IMR-90 (cell line): ENCODE measurements at regions not wholly inside any gene's neighbourhood (a gene's known extent, or its start where the extent isn't known, plus 50 kb on each side); places are given as distances from the start of the nearest gene placed in this dataset.

Source experiments
- ATAC-seq: fragments of 200-7000 bp; cut with Tn5 transposase; 2 replicates; pipeline ENCODE4 v1.9.1; 2020; ENCODE audit warnings: low read depth, mild to moderate bottlenecking, moderate library complexity
- BruUV-seq: library from RNA; stranded (reverse); fragments of 400-500 nt; replicated peaks from 2 replicates; lab custom pipeline; 2021; lab: Mats Ljungman, UMichigan
- CTCF ChIA-PET: fragments of 300-600 bp; formaldehyde crosslinking; extraction: SDS; loops from one replicate; lab custom pipeline; 2021; ENCODE audit warnings: antibody characterized with exemption; lab: Yijun Ruan, JAX
- POLR2A ChIA-PET: fragments of 300-600 bp; sonication (Branson Sonifier 250); formaldehyde crosslinking; loops from one replicate; lab custom pipeline; 2022; ENCODE audit warnings: antibody characterized with exemption; ENCODE audit not compliant: unreplicated experiment; lab: Charles Lee
- DNase-seq: peaks from one replicate; pipeline ENCODE4 v3.0.0; 2013
- H2AFZ ChIP-seq: replicated peaks from 2 replicates; pipeline ENCODE3; 2013; ENCODE audit warnings: low read length, mild to moderate bottlenecking; ENCODE audit not compliant: poor library complexity
- H2AK5ac ChIP-seq: 2 replicates; pipeline ENCODE4 v1.6.1; 2013; ENCODE audit warnings: low read depth, low read length, inconsistent platforms
- H2AK9ac ChIP-seq: replicated peaks from 2 replicates; pipeline ENCODE3; 2013; ENCODE audit warnings: mild to moderate bottlenecking, low read depth, low read length, moderate library complexity; ENCODE audit not compliant: poor library complexity
- H2BK120ac ChIP-seq: 2 replicates; pipeline ENCODE4 v1.6.1; 2013; ENCODE audit warnings: low read depth, low read length, inconsistent platforms
- H2BK15ac ChIP-seq: 3 replicates; pipeline ENCODE4 v1.6.1; 2013; ENCODE audit warnings: low read depth, low read length, inconsistent platforms
- H2BK20ac ChIP-seq: 2 replicates; pipeline ENCODE4 v1.6.1; 2013; ENCODE audit warnings: low read depth, mild to moderate bottlenecking, inconsistent platforms, low read length, moderate library complexity
- H2BK5ac ChIP-seq: 2 replicates; pipeline ENCODE4 v1.6.1; 2013; ENCODE audit warnings: mild to moderate bottlenecking, low read depth, low read length, inconsistent platforms; ENCODE audit not compliant: poor library complexity, severe bottlenecking
- H3K14ac ChIP-seq: replicated peaks from 2 replicates; pipeline ENCODE4 v1.6.1; 2013; ENCODE audit warnings: low read depth, low read length, inconsistent platforms
- H3K18ac ChIP-seq: 2 replicates; pipeline ENCODE4 v1.6.1; 2013; ENCODE audit warnings: low read depth, low read length, control low read depth
- H3K23ac ChIP-seq: 2 replicates; pipeline ENCODE4 v1.6.1; 2013; ENCODE audit warnings: low read depth, low read length, inconsistent platforms
- H3K27ac ChIP-seq: 2 replicates; pipeline ENCODE4 v1.5.1; 2013; ENCODE audit warnings: mild to moderate bottlenecking, control low read depth, low read length; ENCODE audit not compliant: insufficient read depth
- H3K27me3 ChIP-seq: 2 replicates; pipeline ENCODE4 v1.6.1; 2013; ENCODE audit warnings: low read length; ENCODE audit not compliant: control insufficient read depth, insufficient read depth
- H3K36me3 ChIP-seq: 2 replicates; pipeline ENCODE4 v1.6.1; 2013; ENCODE audit warnings: low read length, mixed read lengths; ENCODE audit not compliant: control insufficient read depth, insufficient read depth
- H3K4ac ChIP-seq: 2 replicates; pipeline ENCODE4 v1.6.1; 2013; ENCODE audit warnings: low read depth, low read length, inconsistent platforms
- H3K4me1 ChIP-seq: 2 replicates; pipeline ENCODE4 v1.6.1; 2013; ENCODE audit warnings: low read length, mixed read lengths; ENCODE audit not compliant: control insufficient read depth, insufficient read depth
- H3K4me2 ChIP-seq: 2 replicates; pipeline ENCODE4 v1.6.1; 2013; ENCODE audit warnings: low read depth, mild to moderate bottlenecking, control low read depth, low read length, moderate library complexity
- H3K4me3 ChIP-seq: 2 replicates; pipeline ENCODE4 v1.5.1; 2013; ENCODE audit warnings: low read depth, mild to moderate bottlenecking, control low read depth, low read length, moderate library complexity; ENCODE audit not compliant: insufficient read depth
- H3K56ac ChIP-seq: 2 replicates; pipeline ENCODE4 v1.6.1; 2013; ENCODE audit warnings: low read length, inconsistent platforms; ENCODE audit not compliant: insufficient read depth; ENCODE audit errors: extremely low read depth
- H3K79me1 ChIP-seq, 2 experiments: 2 replicates each; pipeline ENCODE4 v1.6.1; 2013; ENCODE audit warnings: low read length in 2 of 2, inconsistent platforms in 1 of 2, low read depth in 1 of 2
- H3K9ac ChIP-seq: 2 replicates; pipeline ENCODE4 v1.6.1; 2013; ENCODE audit warnings: low read depth, low read length, control low read depth
- H3K9me1 ChIP-seq: 2 replicates; pipeline ENCODE4 v1.6.1; 2013; ENCODE audit warnings: low read length, inconsistent platforms; ENCODE audit not compliant: insufficient read depth
- H3K9me3 ChIP-seq: 2 replicates; pipeline ENCODE4 v1.6.1; 2013; ENCODE audit warnings: low read length; ENCODE audit not compliant: control insufficient read depth, insufficient read depth
- H4K20me1 ChIP-seq: 2 replicates; pipeline ENCODE4 v1.6.1; 2013; ENCODE audit warnings: low read length, inconsistent platforms; ENCODE audit not compliant: insufficient read depth
- H4K5ac ChIP-seq: 2 replicates; pipeline ENCODE4 v1.6.1; 2013; ENCODE audit warnings: mild to moderate bottlenecking, low read depth, low read length, control low read depth
- H4K8ac ChIP-seq, 2 experiments: 2 replicates each; pipeline ENCODE4 v1.6.1; 2013; ENCODE audit warnings: low read depth in 2 of 2, low read length in 2 of 2, control low read depth in 1 of 2, inconsistent platforms in 1 of 2
- H4K91ac ChIP-seq: 2 replicates; pipeline ENCODE4 v1.6.1; 2013; ENCODE audit warnings: low read depth, low read length, inconsistent platforms; ENCODE audit not compliant: insufficient read depth
- BHLHE40 ChIP-seq: fragments of 150-350 bp; IDR thresholded peaks from 2 replicates; pipeline ENCODE4 v1.6.1; 2016; ENCODE audit warnings: mild to moderate bottlenecking, low read depth, low read length
- CEBPB ChIP-seq: IDR thresholded peaks from 2 replicates; pipeline ENCODE4 v1.6.1; 2012; ENCODE audit warnings: low read depth, low read length, improper control_type of control experiment
- CHD1 ChIP-seq: IDR thresholded peaks from 2 replicates; pipeline ENCODE4 v1.6.1; 2012; ENCODE audit warnings: low read depth, low read length, improper control_type of control experiment
- CTCF ChIP-seq: conservative IDR thresholded peaks from 2 replicates; pipeline ENCODE4 v1.5.1; 2012; ENCODE audit warnings: mild to moderate bottlenecking, low read depth, low read length, improper control_type of control experiment
- ELK1 ChIP-seq: fragments of 150-350 bp; IDR thresholded peaks from 2 replicates; pipeline ENCODE4 v1.6.1; 2016; ENCODE audit warnings: low read depth, mild to moderate bottlenecking, low read length, moderate library complexity, borderline replicate concordance
- FOS ChIP-seq: fragments of 150-350 bp; IDR thresholded peaks from 2 replicates; pipeline ENCODE4 v1.6.1; 2016; ENCODE audit warnings: low read depth, low read length
- MAFK ChIP-seq: IDR thresholded peaks from 2 replicates; pipeline ENCODE4 v1.6.1; 2012; ENCODE audit warnings: low read depth, low read length, improper control_type of control experiment
- MAZ ChIP-seq: IDR thresholded peaks from 2 replicates; pipeline ENCODE4 v1.6.1; 2012; ENCODE audit warnings: low read depth, mild to moderate bottlenecking, low read length, improper control_type of control experiment, moderate library complexity, borderline replicate concordance
- MXI1 ChIP-seq: IDR thresholded peaks from 2 replicates; pipeline ENCODE4 v1.6.1; 2012; ENCODE audit warnings: low read depth, mild to moderate bottlenecking, low read length, moderate library complexity, borderline replicate concordance
- NFE2L2 ChIP-seq: fragments of 150-350 bp; IDR thresholded peaks from 2 replicates; pipeline ENCODE4 v1.6.1; 2016; ENCODE audit warnings: low read depth, mild to moderate bottlenecking, low read length
- POLR2A ChIP-seq: IDR thresholded peaks from 2 replicates; pipeline ENCODE4 v1.6.1; 2012; ENCODE audit warnings: mild to moderate bottlenecking, low read depth, low read length
- RAD21 ChIP-seq: IDR thresholded peaks from 2 replicates; pipeline ENCODE4 v1.6.1; 2012; ENCODE audit warnings: low read length, improper control_type of control experiment
- RCOR1 ChIP-seq: IDR thresholded peaks from 2 replicates; pipeline ENCODE4 v1.6.1; 2012; ENCODE audit warnings: mild to moderate bottlenecking, low read length, improper control_type of control experiment; ENCODE audit not compliant: insufficient replicate concordance
- RFX5 ChIP-seq: IDR thresholded peaks from 2 replicates; pipeline ENCODE4 v1.8.0; 2012; ENCODE audit warnings: low read depth, mild to moderate bottlenecking, low read length, moderate library complexity
- SMC3 ChIP-seq: fragments of 150-350 bp; IDR thresholded peaks from 2 replicates; pipeline ENCODE4 v1.6.1; 2016; ENCODE audit warnings: low read depth, mild to moderate bottlenecking, antibody characterized with exemption, low read length, moderate library complexity
- USF2 ChIP-seq: fragments of 150-350 bp; IDR thresholded peaks from 2 replicates; pipeline ENCODE4 v1.6.1; 2017; ENCODE audit warnings: mild to moderate bottlenecking, antibody characterized with exemption, low read length, low read depth
- whole genome bisulfite sequencing, 2 experiments: methylation state at CpG; one replicate each; pipeline versions ENCODE4 v1.1.5 to v1.1.7; 2013; ENCODE audit warnings: missing lambda C conversion rate in 2 of 2; ENCODE audit not compliant: insufficient read length in 1 of 2; ENCODE audit errors: extremely low coverage in 2 of 2; 5-methylcytosine and 5-hydroxymethylcytosine counted together
- dilution Hi-C: fragments of 300-500 bp; cut with HindIII; formaldehyde crosslinking; loops from one replicate; pipeline ENCODE4 v1.14.3; 2018; ENCODE audit warnings: low sequenced_read_pairs; ENCODE audit not compliant: unreplicated experiment
- in situ Hi-C: fragments of 300-500 bp; cut with MboI; formaldehyde crosslinking; loops from 3 replicates; pipeline ENCODE4 v1.14.3; 2019; ENCODE audit warnings: low sequenced_read_pairs, inconsistent platforms, mixed read lengths
- intact Hi-C: fragments of 100-400 bp; cut with micrococcal nuclease; formaldehyde crosslinking; loops from 2 replicates; pipeline ENCODE4 v1.10.0; 2022

GRCh38 chr12:127342861-127343260 lies 924.1 kb upstream of the TMEM132C start:
- Histone ChIP-seq H2BK120ac (no peak overlapping the region), H2BK20ac (no peak overlapping the region), H3K36me3 (no peaks in the 10 kb centered on the region), H2BK5ac (no peak overlapping the region), H4K20me1 (no peaks in the 10 kb centered on the region), H3K23ac (no peak overlapping the region), H3K27ac (no peak overlapping the region), H4K8ac (no peak overlapping the region), H3K9me3 (0 out of 2 replicates have a peak, but pooled peaks cover 2% of the 10 kb centered on the region), H4K5ac (no peak overlapping the region), H2BK15ac (no peak overlapping the region), H3K4me1 (no peaks in the 10 kb centered on the region), H4K91ac (no peak overlapping the region), H3K27me3 (no peaks in the 10 kb centered on the region), H3K4me3 (no peak overlapping the region), H3K14ac (no peak overlapping the region), H3K18ac (no peak overlapping the region), H3K4me2 (no peak overlapping the region), H2AFZ (no peak overlapping the region), H3K9ac (no peak overlapping the region), H3K9me1 (no peaks in the 10 kb centered on the region), H3K79me1 (no peaks in the 10 kb centered on the region), H2AK5ac (no peak overlapping the region), H2AK9ac (no peak overlapping the region), H3K4ac (no peak overlapping the region), H3K56ac (no peak overlapping the region)
- intact Hi-C loops, result no loop called here
- CTCF ChIA-PET, result no interaction called here
- ATAC-seq, result no peak
- POLR2A ChIA-PET, result no interaction called here
- TF ChIP-seq POLR2A, result no peak
- TF ChIP-seq MXI1, result no peak
- TF ChIP-seq MAZ, result no peak
- no peak for TF ChIP-seq FOS
- no peak for TF ChIP-seq NFE2L2
- no peak for TF ChIP-seq RCOR1
- TF ChIP-seq USF2, result no peak
- no peak for TF ChIP-seq CTCF
- TF ChIP-seq CEBPB, result no peak
- TF ChIP-seq SMC3, result no peak
- no peak for TF ChIP-seq MAFK
- TF ChIP-seq CHD1, result no peak
- no peak for TF ChIP-seq RAD21
- TF ChIP-seq ELK1, result no peak
- TF ChIP-seq RFX5, result no peak
- no peak for TF ChIP-seq BHLHE40
- in situ Hi-C loops, result no loop called here
- 70% methylated on average over 3 of the region's 6 CpGs; no CpG with 5 or more reads in 1 of the 2 experiments for WGBS, 2 experiments
- no peak for DNase-seq
- dilution Hi-C loops, result no loop called here
- no TSS peak for BruUV-seq
